Mesothelial cell of epicardium (in vitro differentiated cells): ENCODE measurements at regions not wholly inside any gene's neighbourhood (a gene's known extent, or its start where the extent isn't known, plus 50 kb on each side); places are given as distances from the start of the nearest gene placed in this dataset.

Source experiments
- DNase-seq, 2 experiments: peaks; one replicate each; pipeline ENCODE4 v3.0.0; 2021; ENCODE audit warnings: low spot score in 2 of 2; ENCODE audit not compliant: unreplicated experiment in 2 of 2
- H3K27ac Mint-ChIP-seq: 2 replicates; pipeline ENCODE4 v1.8.0; 2021; ENCODE audit warnings: mixed read lengths
- H3K27me3 Mint-ChIP-seq: 2 replicates; pipeline ENCODE4 v1.8.0; 2021; ENCODE audit warnings: low read depth, mixed read lengths
- H3K36me3 Mint-ChIP-seq: 2 replicates; pipeline ENCODE4 v1.8.0; 2021; ENCODE audit warnings: mixed read lengths
- H3K4me1 Mint-ChIP-seq: 2 replicates; pipeline ENCODE4 v1.8.0; 2021; ENCODE audit warnings: mixed read lengths
- H3K4me3 Mint-ChIP-seq: 2 replicates; pipeline ENCODE4 v1.8.0; 2021; ENCODE audit warnings: mild to moderate bottlenecking, moderate library complexity, mixed read lengths
- H3K9me3 Mint-ChIP-seq: 2 replicates; pipeline ENCODE4 v1.8.0; 2021; ENCODE audit warnings: mixed read lengths
- CTCF ChIP-seq: fragments of 200-600 bp; sonication (generic); IDR thresholded peaks from one replicate; pipeline ENCODE4 v1.5.0; 2021; ENCODE audit warnings: antibody characterized with exemption; ENCODE audit not compliant: unreplicated experiment

- H3K4me3 Mint-ChIP-seq: no peak overlapping the region
- no peak overlapping the region for H3K27ac Mint-ChIP-seq
- peaks cover 7% of the 10 kb centered on the region for H3K36me3 Mint-ChIP-seq
- H3K4me1 Mint-ChIP-seq: peaks cover 15% of the 10 kb centered on the region
- no peaks in the 10 kb centered on the region for H3K27me3 Mint-ChIP-seq
- H3K9me3 Mint-ChIP-seq: peaks cover 27% of the 10 kb centered on the region
- DNase-seq: no peak
- no peak for TF ChIP-seq CTCF
Observed at GRCh38 chr6:23243854-23244253, 674.5 kb downstream of the HDGFL1 start.

GRCh38 chr6:23244300-23244699 is 674.9 kb downstream of the HDGFL1 start:
- Mint-ChIP-seq H3K27me3 (no peaks in the 10 kb centered on the region), H3K4me1 (peaks cover 15% of the 10 kb centered on the region), H3K9me3 (peaks cover 31% of the 10 kb centered on the region), H3K27ac (no peak overlapping the region), H3K4me3 (no peak overlapping the region), H3K36me3 (peaks cover 7% of the 10 kb centered on the region)
- no peak for DNase-seq
- TF ChIP-seq CTCF: no peak

GRCh38 chr6:23245572-23245971 is 676.2 kb downstream of the HDGFL1 start:
- Mint-ChIP-seq H3K4me3 (no peak overlapping the region), H3K36me3 (peaks cover 7% of the 10 kb centered on the region), H3K27ac (peak overlapping the region; percentile 54), H3K9me3 (peaks cover 32% of the 10 kb centered on the region), H3K4me1 (peaks cover 15% of the 10 kb centered on the region), H3K27me3 (no peaks in the 10 kb centered on the region)
- no peak for DNase-seq
- no peak for TF ChIP-seq CTCF

GRCh38 chr6:23246896-23247295 is 677.5 kb downstream of the HDGFL1 start:
- Mint-ChIP-seq H3K4me1 (peaks cover 15% of the 10 kb centered on the region), H3K27ac (no peak overlapping the region), H3K4me3 (no peak overlapping the region), H3K36me3 (peaks cover 7% of the 10 kb centered on the region), H3K27me3 (no peaks in the 10 kb centered on the region), H3K9me3 (peaks cover 26% of the 10 kb centered on the region)
- DNase-seq: no peak
- no peak for TF ChIP-seq CTCF

GRCh38 chr6:23250556-23250955 is 681.2 kb downstream of the HDGFL1 start:
- H3K27ac Mint-ChIP-seq: no peak overlapping the region
- H3K9me3 Mint-ChIP-seq: peaks cover 41% of the 10 kb centered on the region
- peaks cover 3% of the 10 kb centered on the region for H3K4me1 Mint-ChIP-seq
- no peak for TF ChIP-seq CTCF
- H3K4me3 Mint-ChIP-seq: no peak overlapping the region
- no peaks in the 10 kb centered on the region for H3K27me3 Mint-ChIP-seq
- no peak for DNase-seq
- H3K36me3 Mint-ChIP-seq: peaks cover 7% of the 10 kb centered on the region

GRCh38 chr6:23262864-23263263 is 693.5 kb downstream of the HDGFL1 start:
- peaks cover 37% of the 10 kb centered on the region for H3K9me3 Mint-ChIP-seq

More at GRCh38 chr6:23262864-23263263, 693.5 kb downstream of the HDGFL1 start:
- no peak for TF ChIP-seq CTCF
- DNase-seq: no peak
- no peak overlapping the region for H3K4me3 Mint-ChIP-seq
- H3K27ac Mint-ChIP-seq: no peak overlapping the region
- no peaks in the 10 kb centered on the region for H3K27me3 Mint-ChIP-seq
- peaks cover 18% of the 10 kb centered on the region for H3K36me3 Mint-ChIP-seq
- H3K4me1 Mint-ChIP-seq: no peaks in the 10 kb centered on the region
